ENCODE measurements at regions not wholly inside any gene's neighbourhood (a gene's known extent, or its start where the extent isn't known, plus 50 kb on each side); places are given as distances from the start of the nearest gene placed in this dataset.

GRCh38 chr18:41569867-41570266 is 385.2 kb upstream of the PIK3C3 start:
- TF ChIP-seq CTCF (IDR thresholded peaks at IDR 0.05) (no peak), POLR2AphosphoS5 (IDR thresholded peaks at IDR 0.05) (no peak)

Data from sigmoid colon (tissue), 4 donors.